ENCODE measurements at regions not wholly inside any gene's neighbourhood (a gene's known extent, or its start where the extent isn't known, plus 50 kb on each side); places are given as distances from the start of the nearest gene placed in this dataset.

DNA sequence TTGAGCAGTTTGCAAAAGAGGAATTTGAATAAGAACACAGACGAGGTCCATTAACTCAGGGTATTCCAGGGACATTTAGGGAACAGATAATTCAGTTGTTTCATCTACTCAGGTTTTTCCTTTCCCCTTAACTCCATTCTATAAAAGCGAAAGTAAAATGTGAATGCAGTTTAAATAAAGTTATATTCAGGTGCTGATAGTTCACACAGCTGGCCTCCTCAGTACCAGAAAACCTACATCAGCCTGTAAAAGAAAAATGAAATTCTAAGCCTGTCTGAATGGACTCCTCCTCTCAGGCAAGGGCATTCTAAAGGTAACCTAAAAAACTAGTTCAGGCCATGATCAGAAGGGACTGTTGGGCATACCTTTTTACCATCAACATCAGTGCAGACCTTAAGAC, 873.8 kb downstream of the SUCLG1 start:
- Histone ChIP-seq H3K9me3 (ENCODE audit: low read depth, low read length, poor library complexity, severe bottlenecking) (peaks cover 8% of the 10 kb centered on the region), H3K27me3 (replicated peaks; ENCODE audit: insufficient read depth, low read depth, low read length, poor library complexity) (no peaks in the 10 kb centered on the region), H3K4me1 (ENCODE audit: insufficient read depth, low read length, poor library complexity, severe bottlenecking) (no peaks in the 10 kb centered on the region), H3K4me3 (ENCODE audit: low read depth, low read length, poor library complexity, severe bottlenecking) (no peak overlapping the region), H3K27ac (ENCODE audit: low read depth, low read length, poor library complexity, severe bottlenecking) (no peak overlapping the region), H3K36me3 (ENCODE audit: insufficient read depth, low read length, poor library complexity, severe bottlenecking) (no peaks in the 10 kb centered on the region)
- no peak for DNase-seq (ENCODE audit: low spot score)
- intact Hi-C loops (cut with micrococcal nuclease; ENCODE audit: unreplicated experiment): no loop called here
- ChIA-PET POLR2A (ENCODE audit: low non-redundant PET) (no interaction called here), CTCF (no interaction called here)
- TF ChIP-seq, protein P1, sequence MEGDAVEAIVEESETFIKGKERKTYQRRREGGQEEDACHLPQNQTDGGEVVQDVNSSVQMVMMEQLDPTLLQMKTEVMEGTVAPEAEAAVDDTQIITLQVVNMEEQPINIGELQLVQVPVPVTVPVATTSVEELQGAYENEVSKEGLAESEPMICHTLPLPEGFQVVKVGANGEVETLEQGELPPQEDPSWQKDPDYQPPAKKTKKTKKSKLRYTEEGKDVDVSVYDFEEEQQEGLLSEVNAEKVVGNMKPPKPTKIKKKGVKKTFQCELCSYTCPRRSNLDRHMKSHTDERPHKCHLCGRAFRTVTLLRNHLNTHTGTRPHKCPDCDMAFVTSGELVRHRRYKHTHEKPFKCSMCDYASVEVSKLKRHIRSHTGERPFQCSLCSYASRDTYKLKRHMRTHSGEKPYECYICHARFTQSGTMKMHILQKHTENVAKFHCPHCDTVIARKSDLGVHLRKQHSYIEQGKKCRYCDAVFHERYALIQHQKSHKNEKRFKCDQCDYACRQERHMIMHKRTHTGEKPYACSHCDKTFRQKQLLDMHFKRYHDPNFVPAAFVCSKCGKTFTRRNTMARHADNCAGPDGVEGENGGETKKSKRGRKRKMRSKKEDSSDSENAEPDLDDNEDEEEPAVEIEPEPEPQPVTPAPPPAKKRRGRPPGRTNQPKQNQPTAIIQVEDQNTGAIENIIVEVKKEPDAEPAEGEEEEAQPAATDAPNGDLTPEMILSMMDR (conservative IDR thresholded peaks at IDR 0.05; ENCODE audit: low read depth, low read length): no peak
- no TSS peak for BruUV-seq (replicated peaks)

GRCh38 chr2:83584672-83585071, 874.4 kb downstream of the SUCLG1 start:
- intact Hi-C loops (cut with micrococcal nuclease; ENCODE audit: unreplicated experiment): no loop called here
- Histone ChIP-seq H3K9me3 (ENCODE audit: low read depth, low read length, poor library complexity, severe bottlenecking) (peaks cover 8% of the 10 kb centered on the region), H3K27me3 (replicated peaks; ENCODE audit: insufficient read depth, low read depth, low read length, poor library complexity) (no peaks in the 10 kb centered on the region), H3K36me3 (ENCODE audit: insufficient read depth, low read length, poor library complexity, severe bottlenecking) (no peaks in the 10 kb centered on the region), H3K27ac (ENCODE audit: low read depth, low read length, poor library complexity, severe bottlenecking) (no peak overlapping the region), H3K4me1 (ENCODE audit: insufficient read depth, low read length, poor library complexity, severe bottlenecking) (no peaks in the 10 kb centered on the region), H3K4me3 (ENCODE audit: low read depth, low read length, poor library complexity, severe bottlenecking) (no peak overlapping the region)
- POLR2A ChIA-PET (ENCODE audit: low non-redundant PET): no interaction called here
- no peak for TF ChIP-seq EZH2 (IDR thresholded peaks at IDR 0.05; ENCODE audit: borderline replicate concordance, low read depth, low read length, poor library complexity, severe bottlenecking)
- TF ChIP-seq, protein P1 (conservative IDR thresholded peaks at IDR 0.05; ENCODE audit: low read depth, low read length): no peak
- no peak for DNase-seq (ENCODE audit: low spot score)
- BruUV-seq (replicated peaks): no TSS peak
- CTCF ChIA-PET: no interaction called here

- H3K27me3 ChIP-seq (replicated peaks; ENCODE audit: insufficient read depth, low read depth, low read length, poor library complexity): no peaks in the 10 kb centered on the region
- peaks cover 8% of the 10 kb centered on the region for H3K9me3 ChIP-seq (ENCODE audit: low read depth, low read length, poor library complexity, severe bottlenecking)
- TF ChIP-seq, protein P1 (conservative IDR thresholded peaks at IDR 0.05; ENCODE audit: low read depth, low read length): no peak
- TF ChIP-seq EZH2 (IDR thresholded peaks at IDR 0.05; ENCODE audit: borderline replicate concordance, low read depth, low read length, poor library complexity, severe bottlenecking): no peak
- no peaks in the 10 kb centered on the region for H3K4me1 ChIP-seq (ENCODE audit: insufficient read depth, low read length, poor library complexity, severe bottlenecking)
- POLR2A ChIA-PET (ENCODE audit: low non-redundant PET): no interaction called here
- no peak for DNase-seq (ENCODE audit: low spot score)
- no peak overlapping the region for H3K4me3 ChIP-seq (ENCODE audit: low read depth, low read length, poor library complexity, severe bottlenecking)
- no TSS peak for BruUV-seq (replicated peaks)
- H3K36me3 ChIP-seq (ENCODE audit: insufficient read depth, low read length, poor library complexity, severe bottlenecking): no peaks in the 10 kb centered on the region
- CTCF ChIA-PET: no interaction called here
- no peak overlapping the region for H3K27ac ChIP-seq (ENCODE audit: low read depth, low read length, poor library complexity, severe bottlenecking)
- intact Hi-C loops (cut with micrococcal nuclease; ENCODE audit: unreplicated experiment): no loop called here
Measured at GRCh38 chr2:83582589-83582988, 876.5 kb downstream of the SUCLG1 start.

Data from A673 (cell line).